ENCODE measurements at regions not wholly inside any gene's neighbourhood (a gene's known extent, or its start where the extent isn't known, plus 50 kb on each side); places are given as distances from the start of the nearest gene placed in this dataset.

DNA sequence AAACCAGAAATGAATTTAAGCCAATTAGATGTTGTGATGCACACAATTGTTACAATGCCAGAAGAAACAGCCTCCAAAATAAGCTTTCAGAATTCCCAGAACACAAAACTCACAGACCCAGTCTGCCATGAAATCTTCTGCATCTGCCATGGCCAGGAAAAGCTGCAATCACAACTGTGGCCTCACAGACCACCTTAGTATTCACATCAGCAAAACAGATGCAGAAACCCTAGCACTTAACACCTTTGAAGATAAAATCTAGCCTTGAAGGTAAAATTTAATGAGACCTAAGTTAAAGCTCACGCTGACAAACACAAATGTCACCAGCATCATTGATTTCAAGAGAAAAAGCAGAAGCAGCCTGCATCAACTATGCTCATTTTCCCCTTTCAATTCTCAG, 566.8 kb upstream of the TMPRSS15 start:
- no peak for TF ChIP-seq POLR2A (IDR thresholded peaks at IDR 0.05)
- TF ChIP-seq, protein P1, sequence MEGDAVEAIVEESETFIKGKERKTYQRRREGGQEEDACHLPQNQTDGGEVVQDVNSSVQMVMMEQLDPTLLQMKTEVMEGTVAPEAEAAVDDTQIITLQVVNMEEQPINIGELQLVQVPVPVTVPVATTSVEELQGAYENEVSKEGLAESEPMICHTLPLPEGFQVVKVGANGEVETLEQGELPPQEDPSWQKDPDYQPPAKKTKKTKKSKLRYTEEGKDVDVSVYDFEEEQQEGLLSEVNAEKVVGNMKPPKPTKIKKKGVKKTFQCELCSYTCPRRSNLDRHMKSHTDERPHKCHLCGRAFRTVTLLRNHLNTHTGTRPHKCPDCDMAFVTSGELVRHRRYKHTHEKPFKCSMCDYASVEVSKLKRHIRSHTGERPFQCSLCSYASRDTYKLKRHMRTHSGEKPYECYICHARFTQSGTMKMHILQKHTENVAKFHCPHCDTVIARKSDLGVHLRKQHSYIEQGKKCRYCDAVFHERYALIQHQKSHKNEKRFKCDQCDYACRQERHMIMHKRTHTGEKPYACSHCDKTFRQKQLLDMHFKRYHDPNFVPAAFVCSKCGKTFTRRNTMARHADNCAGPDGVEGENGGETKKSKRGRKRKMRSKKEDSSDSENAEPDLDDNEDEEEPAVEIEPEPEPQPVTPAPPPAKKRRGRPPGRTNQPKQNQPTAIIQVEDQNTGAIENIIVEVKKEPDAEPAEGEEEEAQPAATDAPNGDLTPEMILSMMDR (IDR thresholded peaks at IDR 0.05): no peak
